ENCODE measurements at regions not wholly inside any gene's neighbourhood (a gene's known extent, or its start where the extent isn't known, plus 50 kb on each side); places are given as distances from the start of the nearest gene placed in this dataset.

GRCh38 chr2:37784071-37784758, 112.8 kb upstream of the CDC42EP3 start:
- peaks cover 72% of the 10 kb centered on the region for H3K4me1 Mint-ChIP-seq
- peaks cover 6% of the 10 kb centered on the region for H3K27me3 Mint-ChIP-seq (ENCODE audit: low read depth)
- no peak overlapping the region for H3K4me3 Mint-ChIP-seq
- peaks cover 4% of the 10 kb centered on the region for H3K36me3 Mint-ChIP-seq (ENCODE audit: low read depth)
- TF ChIP-seq, protein P1, sequence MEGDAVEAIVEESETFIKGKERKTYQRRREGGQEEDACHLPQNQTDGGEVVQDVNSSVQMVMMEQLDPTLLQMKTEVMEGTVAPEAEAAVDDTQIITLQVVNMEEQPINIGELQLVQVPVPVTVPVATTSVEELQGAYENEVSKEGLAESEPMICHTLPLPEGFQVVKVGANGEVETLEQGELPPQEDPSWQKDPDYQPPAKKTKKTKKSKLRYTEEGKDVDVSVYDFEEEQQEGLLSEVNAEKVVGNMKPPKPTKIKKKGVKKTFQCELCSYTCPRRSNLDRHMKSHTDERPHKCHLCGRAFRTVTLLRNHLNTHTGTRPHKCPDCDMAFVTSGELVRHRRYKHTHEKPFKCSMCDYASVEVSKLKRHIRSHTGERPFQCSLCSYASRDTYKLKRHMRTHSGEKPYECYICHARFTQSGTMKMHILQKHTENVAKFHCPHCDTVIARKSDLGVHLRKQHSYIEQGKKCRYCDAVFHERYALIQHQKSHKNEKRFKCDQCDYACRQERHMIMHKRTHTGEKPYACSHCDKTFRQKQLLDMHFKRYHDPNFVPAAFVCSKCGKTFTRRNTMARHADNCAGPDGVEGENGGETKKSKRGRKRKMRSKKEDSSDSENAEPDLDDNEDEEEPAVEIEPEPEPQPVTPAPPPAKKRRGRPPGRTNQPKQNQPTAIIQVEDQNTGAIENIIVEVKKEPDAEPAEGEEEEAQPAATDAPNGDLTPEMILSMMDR (IDR thresholded peaks at IDR 0.05; ENCODE audit: unreplicated experiment in 3 of 3): no peak
- no peak overlapping the region for H3K27ac Mint-ChIP-seq
- peaks cover 20% of the 10 kb centered on the region for H3K9me3 Mint-ChIP-seq

GRCh38 chr2:37784759-37785149, 113.3 kb upstream of the CDC42EP3 start:
- TF ChIP-seq, protein P1 (IDR thresholded peaks at IDR 0.05; ENCODE audit: unreplicated experiment in 3 of 3): no peak
- peaks cover 4% of the 10 kb centered on the region for H3K27me3 Mint-ChIP-seq (ENCODE audit: low read depth)
- H3K36me3 Mint-ChIP-seq (ENCODE audit: low read depth): peaks cover 9% of the 10 kb centered on the region
- no peak overlapping the region for H3K27ac Mint-ChIP-seq
- H3K9me3 Mint-ChIP-seq: peaks cover 25% of the 10 kb centered on the region
- peaks cover 67% of the 10 kb centered on the region for H3K4me1 Mint-ChIP-seq
- no peak overlapping the region for H3K4me3 Mint-ChIP-seq

- Mint-ChIP-seq H3K27me3 (ENCODE audit: low read depth) (no peaks in the 10 kb centered on the region), H3K4me1 (peaks cover 52% of the 10 kb centered on the region), H3K36me3 (ENCODE audit: low read depth) (peaks cover 9% of the 10 kb centered on the region), H3K4me3 (no peak overlapping the region), H3K9me3 (peaks cover 30% of the 10 kb centered on the region), H3K27ac (peak overlapping the region in 2 of 3 experiments; percentile 27 to 74)
- TF ChIP-seq, protein P1 (IDR thresholded peaks at IDR 0.05; ENCODE audit: unreplicated experiment in 3 of 3): no peak
These were observed 114.8 kb upstream of the CDC42EP3 start for GRCh38 chr2:37786191-37786698.

GRCh38 chr2:37786854-37787253, 115.4 kb upstream of the CDC42EP3 start:
- Mint-ChIP-seq H3K9me3 (peaks cover 30% of the 10 kb centered on the region), H3K27ac (peak overlapping the region; percentile 27 to 74 (median 60)), H3K4me1 (peaks cover 46% of the 10 kb centered on the region), H3K4me3 (no peak overlapping the region), H3K27me3 (ENCODE audit: low read depth) (no peaks in the 10 kb centered on the region), H3K36me3 (ENCODE audit: low read depth) (peaks cover 9% of the 10 kb centered on the region)
- TF ChIP-seq, protein P1 (IDR thresholded peaks at IDR 0.05; ENCODE audit: unreplicated experiment in 3 of 3): no peak

DNA sequence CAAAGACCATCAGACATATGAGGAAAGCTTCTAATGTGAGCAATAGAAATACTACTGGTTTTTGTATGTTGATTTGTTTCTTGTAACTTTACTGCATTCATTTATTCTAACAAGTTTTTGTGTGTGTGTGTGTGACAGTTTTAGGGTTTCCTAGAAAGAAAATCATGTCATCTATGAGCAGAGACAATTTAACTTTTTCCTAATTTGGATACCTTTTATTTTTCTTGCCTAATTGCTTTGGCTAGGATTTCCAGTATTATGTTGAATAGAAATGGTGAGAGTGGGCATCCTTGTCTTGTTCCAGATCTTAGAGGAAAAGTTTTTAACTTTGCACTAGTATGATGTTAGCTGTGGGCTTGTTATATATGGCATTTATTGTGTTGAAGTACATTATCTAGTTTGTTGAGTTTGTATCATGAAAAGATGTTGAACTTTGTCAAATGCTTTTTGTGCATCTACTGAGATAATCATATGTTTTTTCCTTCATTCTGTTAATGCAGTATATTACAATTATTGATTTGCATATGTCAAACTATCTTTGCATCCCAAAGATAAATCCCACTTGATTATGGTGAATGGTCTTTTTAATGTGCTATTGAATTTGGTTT, 117.3 kb upstream of the CDC42EP3 start:
- no peak overlapping the region for H3K4me3 Mint-ChIP-seq
- TF ChIP-seq, protein P1 (IDR thresholded peaks at IDR 0.05; ENCODE audit: unreplicated experiment in 3 of 3): no peak
- no peak overlapping the region for H3K27ac Mint-ChIP-seq
- peaks cover 46% of the 10 kb centered on the region for H3K4me1 Mint-ChIP-seq
- H3K9me3 Mint-ChIP-seq: peaks cover 30% of the 10 kb centered on the region
- peaks cover 9% of the 10 kb centered on the region for H3K36me3 Mint-ChIP-seq (ENCODE audit: low read depth)
- H3K27me3 Mint-ChIP-seq (ENCODE audit: low read depth): no peaks in the 10 kb centered on the region

Data from nephron (organoid).